ENCODE measurements at regions not wholly inside any gene's neighbourhood (a gene's known extent, or its start where the extent isn't known, plus 50 kb on each side); places are given as distances from the start of the nearest gene placed in this dataset.

GRCh38 chr3:74129056-74129455 lies 485.4 kb downstream of the CNTN3 start:
- no peaks in the 10 kb centered on the region for H3K36me3 ChIP-seq (ENCODE audit: control insufficient read depth in 2 of 2, insufficient read depth in 2 of 2, low read length in 1 of 2)
- 89% methylated on average over 1 of the region's 1 CpG for WGBS, 2 donors

GRCh38 chr3:74127256-74127655 lies 487.2 kb downstream of the CNTN3 start:
- H3K36me3 ChIP-seq (ENCODE audit: control insufficient read depth in 2 of 2, insufficient read depth in 2 of 2, low read length in 1 of 2): no peaks in the 10 kb centered on the region
- no peak overlapping the region for H3K4me3 ChIP-seq (ENCODE audit: low read depth in 1 of 2, low read length in 2 of 2)
- no peaks in the 10 kb centered on the region for H3K27me3 ChIP-seq (ENCODE audit: control insufficient read depth in 1 of 2, insufficient read depth in 2 of 2, low read length in 2 of 2)
- no peak overlapping the region for H3K27ac ChIP-seq (ENCODE audit: low read depth in 2 of 2, low read length in 1 of 2)
- no peaks in the 10 kb centered on the region for H3K9me3 ChIP-seq (ENCODE audit: control insufficient read depth in 2 of 2, insufficient read depth in 1 of 2, low read depth in 1 of 2, low read length in 1 of 2)
- no peaks in the 10 kb centered on the region for H3K4me1 ChIP-seq (ENCODE audit: control insufficient read depth in 2 of 2, insufficient read depth in 2 of 2, low read length in 1 of 2)
- 93 to 95% methylated on average over 1 of the region's 1 CpG for WGBS, 2 donors

More at GRCh38 chr3:74129056-74129455, 485.4 kb downstream of the CNTN3 start:
- Histone ChIP-seq H3K4me3 (ENCODE audit: low read depth in 1 of 2, low read length in 2 of 2) (no peak overlapping the region), H3K27me3 (ENCODE audit: control insufficient read depth in 1 of 2, insufficient read depth in 2 of 2, low read length in 2 of 2) (no peaks in the 10 kb centered on the region), H3K4me1 (ENCODE audit: control insufficient read depth in 2 of 2, insufficient read depth in 2 of 2, low read length in 1 of 2) (no peaks in the 10 kb centered on the region), H3K9me3 (ENCODE audit: control insufficient read depth in 2 of 2, insufficient read depth in 1 of 2, low read depth in 1 of 2, low read length in 1 of 2) (no peaks in the 10 kb centered on the region), H3K27ac (ENCODE audit: low read depth in 2 of 2, low read length in 1 of 2) (no peak overlapping the region)

- WGBS, 2 donors: 76 to 79% methylated on average over 7 of the region's 7 CpGs
- Histone ChIP-seq H3K4me1 (ENCODE audit: control insufficient read depth in 2 of 2, insufficient read depth in 2 of 2, low read length in 1 of 2) (no peaks in the 10 kb centered on the region), H3K9me3 (ENCODE audit: control insufficient read depth in 2 of 2, insufficient read depth in 1 of 2, low read depth in 1 of 2, low read length in 1 of 2) (no peaks in the 10 kb centered on the region), H3K36me3 (ENCODE audit: control insufficient read depth in 2 of 2, insufficient read depth in 2 of 2, low read length in 1 of 2) (no peaks in the 10 kb centered on the region), H3K27ac (ENCODE audit: low read depth in 2 of 2, low read length in 1 of 2) (no peak overlapping the region), H3K4me3 (ENCODE audit: low read depth in 1 of 2, low read length in 2 of 2) (no peak overlapping the region), H3K27me3 (ENCODE audit: control insufficient read depth in 1 of 2, insufficient read depth in 2 of 2, low read length in 2 of 2) (no peaks in the 10 kb centered on the region)
Measured at GRCh38 chr3:74124782-74125181, 489.7 kb downstream of the CNTN3 start.

GRCh38 chr3:74122281-74122680 lies 492.2 kb downstream of the CNTN3 start:
- no peaks in the 10 kb centered on the region for H3K27me3 ChIP-seq (ENCODE audit: control insufficient read depth in 1 of 2, insufficient read depth in 2 of 2, low read length in 2 of 2)
- H3K9me3 ChIP-seq (ENCODE audit: control insufficient read depth in 2 of 2, insufficient read depth in 1 of 2, low read depth in 1 of 2, low read length in 1 of 2): no peaks in the 10 kb centered on the region
- H3K4me3 ChIP-seq (ENCODE audit: low read depth in 1 of 2, low read length in 2 of 2): no peak overlapping the region
- H3K4me1 ChIP-seq (ENCODE audit: control insufficient read depth in 2 of 2, insufficient read depth in 2 of 2, low read length in 1 of 2): no peaks in the 10 kb centered on the region
- 58% methylated on average over 3 of the region's 3 CpGs for WGBS, 2 donors
- H3K27ac ChIP-seq (ENCODE audit: low read depth in 2 of 2, low read length in 1 of 2): no peak overlapping the region
- no peaks in the 10 kb centered on the region for H3K36me3 ChIP-seq (ENCODE audit: control insufficient read depth in 2 of 2, insufficient read depth in 2 of 2, low read length in 1 of 2)

DNA sequence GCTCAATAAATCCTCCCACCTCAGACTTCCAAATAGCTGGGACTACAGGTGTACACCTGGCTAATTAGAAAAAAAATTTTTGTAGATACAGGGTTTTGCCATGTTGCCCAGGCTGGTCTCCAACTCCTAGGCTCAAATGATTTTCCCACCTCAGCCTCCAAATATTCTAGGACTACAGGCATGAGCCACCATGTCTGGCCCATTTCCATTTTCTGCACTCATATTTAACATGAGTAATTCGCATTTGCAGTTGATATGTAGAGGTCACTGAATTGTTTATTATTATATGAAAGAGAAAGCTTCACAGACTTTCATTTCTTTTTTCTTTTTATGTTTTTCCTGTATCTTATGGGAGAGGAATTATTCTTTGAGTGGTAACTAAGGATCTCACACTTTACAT lies 492.7 kb downstream of the CNTN3 start:
- H3K4me1 ChIP-seq (ENCODE audit: control insufficient read depth in 2 of 2, insufficient read depth in 2 of 2, low read length in 1 of 2): no peaks in the 10 kb centered on the region
- no peak overlapping the region for H3K27ac ChIP-seq (ENCODE audit: low read depth in 2 of 2, low read length in 1 of 2)
- H3K4me3 ChIP-seq (ENCODE audit: low read depth in 1 of 2, low read length in 2 of 2): no peak overlapping the region
- no peaks in the 10 kb centered on the region for H3K27me3 ChIP-seq (ENCODE audit: control insufficient read depth in 1 of 2, insufficient read depth in 2 of 2, low read length in 2 of 2)
- H3K36me3 ChIP-seq (ENCODE audit: control insufficient read depth in 2 of 2, insufficient read depth in 2 of 2, low read length in 1 of 2): no peaks in the 10 kb centered on the region
- WGBS, 2 donors: 59 to 62% methylated on average over 1 of the region's 1 CpG
- H3K9me3 ChIP-seq (ENCODE audit: control insufficient read depth in 2 of 2, insufficient read depth in 1 of 2, low read depth in 1 of 2, low read length in 1 of 2): no peaks in the 10 kb centered on the region

- no peak overlapping the region for H3K4me3 ChIP-seq (ENCODE audit: low read depth in 1 of 2, low read length in 2 of 2)
- H3K27me3 ChIP-seq (ENCODE audit: control insufficient read depth in 1 of 2, insufficient read depth in 2 of 2, low read length in 2 of 2): no peaks in the 10 kb centered on the region
- H3K9me3 ChIP-seq (ENCODE audit: control insufficient read depth in 2 of 2, insufficient read depth in 1 of 2, low read depth in 1 of 2, low read length in 1 of 2): no peaks in the 10 kb centered on the region
- H3K36me3 ChIP-seq (ENCODE audit: control insufficient read depth in 2 of 2, insufficient read depth in 2 of 2, low read length in 1 of 2): no peaks in the 10 kb centered on the region
- H3K27ac ChIP-seq (ENCODE audit: low read depth in 2 of 2, low read length in 1 of 2): no peak overlapping the region
- 41 to 49% methylated on average over 1 of the region's 1 CpG for WGBS, 2 donors
- no peaks in the 10 kb centered on the region for H3K4me1 ChIP-seq (ENCODE audit: control insufficient read depth in 2 of 2, insufficient read depth in 2 of 2, low read length in 1 of 2)
Measured at GRCh38 chr3:74119221-74119620, 494.5 kb upstream of the PDZRN3 start.

DNA sequence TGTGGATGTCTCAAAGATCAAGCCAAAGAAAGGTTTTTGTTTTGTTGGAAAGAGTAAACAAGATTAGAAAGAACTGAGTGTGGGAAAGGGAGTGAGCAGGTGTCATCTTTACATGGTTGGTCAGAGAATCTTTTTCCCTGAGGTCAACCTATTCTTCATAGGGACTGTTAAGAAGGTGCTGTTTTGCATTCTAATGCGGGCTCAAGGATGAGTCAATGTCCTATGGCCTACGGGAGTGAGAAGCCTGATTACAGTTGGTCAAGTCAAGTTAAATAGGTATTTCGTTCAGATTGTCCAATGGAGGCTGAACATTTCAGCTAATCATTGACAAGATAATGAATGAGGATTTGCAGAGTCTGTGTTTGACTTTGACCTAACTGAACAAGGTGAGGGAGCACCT lies 491.2 kb upstream of the PDZRN3 start:
- no peaks in the 10 kb centered on the region for H3K4me1 ChIP-seq (ENCODE audit: control insufficient read depth in 2 of 2, insufficient read depth in 2 of 2, low read length in 1 of 2)
- H3K36me3 ChIP-seq (ENCODE audit: control insufficient read depth in 2 of 2, insufficient read depth in 2 of 2, low read length in 1 of 2): no peaks in the 10 kb centered on the region
- no peaks in the 10 kb centered on the region for H3K27me3 ChIP-seq (ENCODE audit: control insufficient read depth in 1 of 2, insufficient read depth in 2 of 2, low read length in 2 of 2)
- 69 to 85% methylated on average over 3 of the region's 3 CpGs for WGBS, 2 donors
- no peaks in the 10 kb centered on the region for H3K9me3 ChIP-seq (ENCODE audit: control insufficient read depth in 2 of 2, insufficient read depth in 1 of 2, low read depth in 1 of 2, low read length in 1 of 2)
- no peak overlapping the region for H3K4me3 ChIP-seq (ENCODE audit: low read depth in 1 of 2, low read length in 2 of 2)
- no peak overlapping the region for H3K27ac ChIP-seq (ENCODE audit: low read depth in 2 of 2, low read length in 1 of 2)

DNA sequence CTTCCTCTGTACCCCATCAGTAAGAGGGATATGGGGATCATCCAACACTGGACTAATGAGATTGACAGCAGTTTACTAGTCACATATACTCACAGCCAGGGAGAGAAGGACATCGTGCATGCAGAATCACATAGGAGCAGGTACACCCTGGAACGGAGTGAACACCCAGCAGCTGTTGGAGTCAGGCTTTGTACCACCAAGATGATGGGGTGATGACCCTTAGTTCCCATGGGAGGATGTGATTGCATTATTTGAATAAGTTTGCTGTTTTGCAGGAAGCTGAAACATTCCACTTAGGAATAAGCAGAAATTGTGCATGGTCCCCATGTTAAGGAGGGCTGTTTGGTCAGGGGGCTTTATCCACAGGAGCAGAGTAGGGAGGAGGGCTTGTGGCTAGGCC lies 482.7 kb upstream of the PDZRN3 start:
- no peaks in the 10 kb centered on the region for H3K36me3 ChIP-seq (ENCODE audit: control insufficient read depth in 2 of 2, insufficient read depth in 2 of 2, low read length in 1 of 2)
- H3K27me3 ChIP-seq (ENCODE audit: control insufficient read depth in 1 of 2, insufficient read depth in 2 of 2, low read length in 2 of 2): no peaks in the 10 kb centered on the region
- 71 to 75% methylated on average over 2 of the region's 2 CpGs for WGBS, 2 donors
- no peak overlapping the region for H3K4me3 ChIP-seq (ENCODE audit: low read depth in 1 of 2, low read length in 2 of 2)
- no peak overlapping the region for H3K27ac ChIP-seq (ENCODE audit: low read depth in 2 of 2, low read length in 1 of 2)
- no peaks in the 10 kb centered on the region for H3K9me3 ChIP-seq (ENCODE audit: control insufficient read depth in 2 of 2, insufficient read depth in 1 of 2, low read depth in 1 of 2, low read length in 1 of 2)
- no peaks in the 10 kb centered on the region for H3K4me1 ChIP-seq (ENCODE audit: control insufficient read depth in 2 of 2, insufficient read depth in 2 of 2, low read length in 1 of 2)

GRCh38 chr3:74106925-74107324 lies 482.2 kb upstream of the PDZRN3 start:
- H3K27me3 ChIP-seq (ENCODE audit: control insufficient read depth in 1 of 2, insufficient read depth in 2 of 2, low read length in 2 of 2): no peaks in the 10 kb centered on the region
- H3K4me1 ChIP-seq (ENCODE audit: control insufficient read depth in 2 of 2, insufficient read depth in 2 of 2, low read length in 1 of 2): no peaks in the 10 kb centered on the region
- WGBS, 2 donors: 22 to 23% methylated on average over 2 of the region's 2 CpGs
- H3K27ac ChIP-seq (ENCODE audit: low read depth in 2 of 2, low read length in 1 of 2): no peak overlapping the region
- H3K9me3 ChIP-seq (ENCODE audit: control insufficient read depth in 2 of 2, insufficient read depth in 1 of 2, low read depth in 1 of 2, low read length in 1 of 2): no peaks in the 10 kb centered on the region
- H3K36me3 ChIP-seq (ENCODE audit: control insufficient read depth in 2 of 2, insufficient read depth in 2 of 2, low read length in 1 of 2): no peaks in the 10 kb centered on the region
- no peak overlapping the region for H3K4me3 ChIP-seq (ENCODE audit: low read depth in 1 of 2, low read length in 2 of 2)

DNA sequence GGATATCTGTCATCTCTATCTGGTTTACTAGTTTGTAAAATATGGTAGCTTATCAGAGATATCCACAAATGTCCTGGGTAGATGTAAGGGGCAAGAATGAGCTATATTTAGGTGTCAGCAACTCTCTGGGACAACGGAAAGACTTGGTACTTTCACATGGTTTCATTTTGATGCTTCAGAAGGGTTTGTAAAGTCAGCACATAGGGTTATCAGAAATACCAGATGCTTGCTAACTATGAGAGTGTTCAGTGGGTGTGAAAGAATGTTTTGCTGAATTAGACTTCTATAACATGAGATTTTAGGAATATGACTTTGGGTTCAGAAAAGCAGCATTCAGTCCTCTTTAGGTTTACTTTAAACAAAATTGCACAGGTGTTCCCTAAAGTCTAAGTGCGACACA lies 466.5 kb upstream of the PDZRN3 start:
- Histone ChIP-seq H3K4me1 (ENCODE audit: control insufficient read depth in 2 of 2, insufficient read depth in 2 of 2, low read length in 1 of 2) (no peaks in the 10 kb centered on the region), H3K4me3 (ENCODE audit: low read depth in 1 of 2, low read length in 2 of 2) (no peak overlapping the region), H3K9me3 (ENCODE audit: control insufficient read depth in 2 of 2, insufficient read depth in 1 of 2, low read depth in 1 of 2, low read length in 1 of 2) (no peaks in the 10 kb centered on the region), H3K36me3 (ENCODE audit: control insufficient read depth in 2 of 2, insufficient read depth in 2 of 2, low read length in 1 of 2) (no peaks in the 10 kb centered on the region), H3K27me3 (ENCODE audit: control insufficient read depth in 1 of 2, insufficient read depth in 2 of 2, low read length in 2 of 2) (no peaks in the 10 kb centered on the region), H3K27ac (ENCODE audit: low read depth in 2 of 2, low read length in 1 of 2) (no peak overlapping the region)
- 62 to 70% methylated on average over 2 of the region's 2 CpGs for WGBS, 2 donors
